T-cell (primary cell): ENCODE measurements at regions not wholly inside any gene's neighbourhood (a gene's known extent, or its start where the extent isn't known, plus 50 kb on each side); places are given as distances from the start of the nearest gene placed in this dataset.

Experiments
- ATAC-seq, 4 experiments: fragments of 200-7000 bp in 3 of 4; fragments of 150-1000 bp in 1 of 4; cut with Tn5 transposase; replicated peaks in 1 of 4; 1 replicate in 3 of 4; 2 replicates in 1 of 4; pipeline ENCODE4 v1.10.0; 2021; ENCODE audit warnings: moderate library complexity in 3 of 4, mild to moderate bottlenecking in 2 of 4, moderate number of reproducible peaks in 1 of 4
- CTCF ChIA-PET, 2 donors: fragments of 300-600 bp; sonication (Branson Sonifier 250); formaldehyde crosslinking; loops; one replicate each; lab custom pipeline; 2022; ENCODE audit warnings: antibody characterized with exemption in 2 of 2; lab: Charles Lee
- POLR2A ChIA-PET, 2 donors: fragments of 300-600 bp; sonication (Branson Sonifier 250); formaldehyde crosslinking; loops; one replicate each; lab custom pipeline; 2022; ENCODE audit warnings: antibody characterized with exemption in 2 of 2; lab: Charles Lee
- DNase-seq, 35 experiments: peaks; one replicate each; pipeline versions ENCODE4 v3.0.0 to v3.0.0-alpha.2; 2013 to 2023
- H3K27ac ChIP-seq: one replicate; pipeline ENCODE4 v1.5.1; 2013; ENCODE audit warnings: low read length
- H3K27me3 ChIP-seq, 2 experiments: replicated peaks in 1 of 2; 1 replicate in 1 of 2; 2 replicates in 1 of 2; pipeline versions ENCODE4 v1.6.1 to v1.7.0; 2013; ENCODE audit warnings: low read length in 1 of 2, mixed read lengths in 1 of 2; ENCODE audit not compliant: control insufficient read depth in 2 of 2, insufficient read depth in 2 of 2; ENCODE audit errors: extremely low read depth in 1 of 2
- H3K36me3 ChIP-seq, 2 donors: 1 replicate in 1 of 2; 2 replicates in 1 of 2; pipeline versions ENCODE4 v1.6.1 to v1.7.0; 2013; ENCODE audit warnings: low read length in 1 of 2; ENCODE audit not compliant: control insufficient read depth in 2 of 2, insufficient read depth in 1 of 2; ENCODE audit errors: extremely low read depth in 1 of 2
- H3K4me1 ChIP-seq, 2 experiments: 1 replicate in 1 of 2; 2 replicates in 1 of 2; pipeline versions ENCODE4 v1.6.1 to v1.7.0; 2013; ENCODE audit warnings: low read length in 2 of 2, mixed read lengths in 1 of 2; ENCODE audit not compliant: insufficient read depth in 2 of 2, control insufficient read depth in 1 of 2; ENCODE audit errors: extremely low read depth in 1 of 2
- H3K4me3 ChIP-seq, 2 donors: 1 replicate in 1 of 2; 2 replicates in 1 of 2; pipeline versions ENCODE4 v1.5.1 to v1.7.0; 2013; ENCODE audit warnings: mild to moderate bottlenecking in 2 of 2, low read length in 1 of 2, moderate library complexity in 1 of 2; ENCODE audit not compliant: control insufficient read depth in 1 of 2; ENCODE audit errors: extremely low read depth in 1 of 2
- H3K9me3 ChIP-seq: 2 replicates; pipeline ENCODE4 v1.7.0; 2013
- H3K27ac Mint-ChIP-seq, 2 donors: one replicate each; pipeline ENCODE4 v1.8.0; 2020 to 2021; ENCODE audit warnings: mild to moderate bottlenecking in 2 of 2, mixed read lengths in 2 of 2
- H3K27me3 Mint-ChIP-seq, 2 donors: one replicate each; pipeline ENCODE4 v1.8.0; 2021 to 2022; ENCODE audit warnings: mixed read lengths in 2 of 2
- H3K36me3 Mint-ChIP-seq: one replicate; pipeline ENCODE4 v1.8.0; 2021; ENCODE audit warnings: mixed read lengths
- H3K4me1 Mint-ChIP-seq, 3 donors: one replicate each; pipeline ENCODE4 v1.8.0; 2020 to 2022; ENCODE audit warnings: mixed read lengths in 3 of 3, mild to moderate bottlenecking in 1 of 3
- H3K4me3 Mint-ChIP-seq, 3 donors: one replicate each; pipeline ENCODE4 v1.8.0; 2020 to 2022; ENCODE audit warnings: mild to moderate bottlenecking in 3 of 3, mixed read lengths in 3 of 3, moderate library complexity in 3 of 3
- H3K9me3 Mint-ChIP-seq, 3 donors: one replicate each; pipeline ENCODE4 v1.8.0; 2020 to 2022; ENCODE audit warnings: mixed read lengths in 3 of 3
- WGBS: methylation state at CpG from one replicate; pipeline ENCODE4 v1.1.5; 2013; ENCODE audit warnings: missing lambda C conversion rate; ENCODE audit not compliant: insufficient coverage; 5-methylcytosine and 5-hydroxymethylcytosine counted together

- DNase-seq (no peak), ATAC-seq (no peak)
- Histone ChIP-seq H3K27me3 (no peaks in the 10 kb centered on the region), H3K36me3 (no peaks in the 10 kb centered on the region), H3K4me1 (no peaks in the 10 kb centered on the region), H3K27ac (no peak overlapping the region), H3K9me3 (no peaks in the 10 kb centered on the region), H3K4me3 (no peak overlapping the region)
- Mint-ChIP-seq H3K36me3 (no peaks in the 10 kb centered on the region), H3K9me3 (peaks cover 4 to 8% (median 4%) of the 10 kb centered on the region in 3 donors), H3K27me3 (no peaks in the 10 kb centered on the region), H3K4me1 (no peaks in the 10 kb centered on the region), H3K27ac (no peak overlapping the region), H3K4me3 (no peak overlapping the region)
- ChIA-PET CTCF (no interaction called here), POLR2A (no interaction called here)
- WGBS, result 88% methylated on average over 1 of the region's 2 CpGs
These were observed 99.6 kb downstream of the DYRK2 start for GRCh38 chr12:67747869-67748742.

DNA sequence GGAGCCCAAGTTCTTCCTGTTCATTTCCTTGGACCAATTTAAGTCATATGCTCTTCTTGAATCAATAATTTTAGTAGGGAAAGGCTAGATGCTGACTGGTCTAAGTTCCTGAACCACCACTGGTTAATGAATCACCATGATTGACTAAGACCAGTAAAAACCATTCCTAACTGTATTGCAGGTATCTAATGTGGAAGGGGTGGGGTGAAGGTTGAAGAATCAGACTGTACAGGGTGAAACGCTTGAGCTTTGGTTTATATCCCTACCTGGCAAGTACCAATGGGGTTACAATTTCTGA lies 100.1 kb downstream of the DYRK2 start:
- H3K27me3 ChIP-seq, result no peaks in the 10 kb centered on the region
- H3K4me1 Mint-ChIP-seq, result no peaks in the 10 kb centered on the region
- no CpG with 5 or more reads among the region's 1 CpG for WGBS
- ATAC-seq, result no peak
- no peaks in the 10 kb centered on the region for H3K36me3 Mint-ChIP-seq
- H3K9me3 Mint-ChIP-seq, result peaks cover 4 to 8% (median 4%) of the 10 kb centered on the region in 3 donors
- no peak for DNase-seq
- no peaks in the 10 kb centered on the region for H3K27me3 Mint-ChIP-seq
- H3K9me3 ChIP-seq, result no peaks in the 10 kb centered on the region
- no peak overlapping the region for H3K4me3 Mint-ChIP-seq
- H3K27ac Mint-ChIP-seq, result no peak overlapping the region
- H3K36me3 ChIP-seq, result no peaks in the 10 kb centered on the region
- H3K27ac ChIP-seq, result no peak overlapping the region
- CTCF ChIA-PET, result no interaction called here
- POLR2A ChIA-PET, result interaction anchor here in 1 of 2 donors (0.6 kb wide), 1 partner anchor 29 kb away, joined by 4 read pairs; no protein-coding TSS in a partner anchor
- H3K4me3 ChIP-seq, result no peak overlapping the region
- H3K4me1 ChIP-seq, result no peaks in the 10 kb centered on the region

DNA sequence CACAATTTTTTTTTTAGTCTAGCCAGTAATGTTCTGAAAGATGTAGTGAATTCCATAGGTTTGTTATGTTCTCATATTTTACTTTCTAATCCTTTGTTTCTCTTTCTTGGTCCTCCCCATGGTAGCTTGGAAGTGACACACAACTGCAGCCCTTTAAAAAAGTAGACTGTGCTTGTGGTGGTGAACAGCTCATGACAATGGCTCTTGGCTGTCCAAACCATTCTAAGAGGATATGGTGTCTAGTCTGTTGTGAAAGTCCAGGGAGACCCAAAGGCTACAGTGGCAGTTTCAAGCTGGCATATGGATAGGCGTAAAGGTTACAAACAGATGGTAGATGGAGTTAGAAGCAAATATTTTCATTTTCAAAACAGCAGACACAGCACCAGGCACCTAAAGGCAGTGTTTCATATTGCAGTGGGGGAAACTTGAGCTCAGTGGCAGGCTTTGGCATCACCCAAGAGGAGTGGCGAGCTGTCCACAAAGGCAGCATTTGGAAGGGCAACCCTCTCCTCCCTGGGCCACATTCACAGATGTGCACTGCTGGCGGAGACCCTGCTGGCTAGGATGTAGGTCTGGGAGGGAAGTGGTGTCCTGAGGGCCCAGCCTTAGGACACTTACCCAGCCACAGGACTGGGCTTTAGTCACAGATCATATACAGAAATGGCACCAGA lies 102.1 kb downstream of the DYRK2 start:
- H3K27ac Mint-ChIP-seq, result no peak overlapping the region
- H3K4me3 Mint-ChIP-seq, result no peak overlapping the region
- H3K9me3 Mint-ChIP-seq, result peaks cover 4 to 8% (median 4%) of the 10 kb centered on the region in 3 donors
- DNase-seq, result no peak
- H3K4me1 Mint-ChIP-seq, result peaks cover 3 to 6% (median 5%) of the 10 kb centered on the region in 3 donors
- Histone ChIP-seq H3K4me1 (no peaks in the 10 kb centered on the region), H3K27ac (no peak overlapping the region), H3K27me3 (no peaks in the 10 kb centered on the region), H3K36me3 (no peaks in the 10 kb centered on the region), H3K4me3 (no peak overlapping the region), H3K9me3 (no peaks in the 10 kb centered on the region)
- WGBS, result no CpG with 5 or more reads among the region's 3 CpGs
- H3K36me3 Mint-ChIP-seq, result no peaks in the 10 kb centered on the region
- H3K27me3 Mint-ChIP-seq, result no peaks in the 10 kb centered on the region
- no peak for ATAC-seq
- POLR2A ChIA-PET, result no interaction called here
- CTCF ChIA-PET, result no interaction called here

- ATAC-seq (no peak), DNase-seq (no peak)
- Mint-ChIP-seq H3K4me3 (no peak overlapping the region), H3K36me3 (no peaks in the 10 kb centered on the region), H3K9me3 (peaks cover 0 to 2% (median 0%) of the 10 kb centered on the region in 3 donors), H3K27ac (no peak overlapping the region), H3K27me3 (no peaks in the 10 kb centered on the region), H3K4me1 (peaks cover 8 to 13% (median 10%) of the 10 kb centered on the region in 3 donors)
- 100% methylated on average over 2 of the region's 6 CpGs for WGBS
- Histone ChIP-seq H3K36me3 (no peaks in the 10 kb centered on the region), H3K9me3 (no peaks in the 10 kb centered on the region), H3K27ac (no peak overlapping the region), H3K27me3 (no peaks in the 10 kb centered on the region), H3K4me3 (no peak overlapping the region), H3K4me1 (no peaks in the 10 kb centered on the region)
- POLR2A ChIA-PET, result no interaction called here
- CTCF ChIA-PET, result no interaction called here
These were observed 102.9 kb downstream of the DYRK2 start for GRCh38 chr12:67751381-67751928.

- WGBS, result no CpG with 5 or more reads among the region's 4 CpGs
- Mint-ChIP-seq H3K27ac (no peak overlapping the region), H3K36me3 (no peaks in the 10 kb centered on the region), H3K4me1 (peaks cover 11 to 14% (median 11%) of the 10 kb centered on the region in 3 donors), H3K27me3 (no peaks in the 10 kb centered on the region), H3K4me3 (no peak overlapping the region), H3K9me3 (no peaks in the 10 kb centered on the region)
- POLR2A ChIA-PET, result no interaction called here
- ATAC-seq (no peak), DNase-seq (no peak)
- Histone ChIP-seq H3K4me1 (no peaks in the 10 kb centered on the region), H3K4me3 (no peak overlapping the region), H3K36me3 (no peaks in the 10 kb centered on the region), H3K9me3 (no peaks in the 10 kb centered on the region), H3K27ac (no peak overlapping the region), H3K27me3 (no peaks in the 10 kb centered on the region)
- CTCF ChIA-PET, result no interaction called here
These were observed 103.7 kb downstream of the DYRK2 start for GRCh38 chr12:67752226-67752732.

GRCh38 chr12:67754933-67755697 lies 106.6 kb downstream of the DYRK2 start:
- Mint-ChIP-seq H3K4me1 (peaks cover 11 to 14% (median 11%) of the 10 kb centered on the region in 3 donors), H3K27ac (no peak overlapping the region), H3K9me3 (no peaks in the 10 kb centered on the region), H3K4me3 (no peak overlapping the region), H3K27me3 (no peaks in the 10 kb centered on the region), H3K36me3 (no peaks in the 10 kb centered on the region)
- no peaks in the 10 kb centered on the region for H3K27me3 ChIP-seq
- POLR2A ChIA-PET, result no interaction called here
- no peaks in the 10 kb centered on the region for H3K36me3 ChIP-seq
- no peaks in the 10 kb centered on the region for H3K9me3 ChIP-seq
- H3K27ac ChIP-seq, result no peak overlapping the region
- CTCF ChIA-PET, result no interaction called here
- no peak overlapping the region for H3K4me3 ChIP-seq
- ATAC-seq (no peak), DNase-seq (no peak)
- H3K4me1 ChIP-seq, result no peaks in the 10 kb centered on the region
- 92% methylated on average over 3 of the region's 9 CpGs for WGBS
